MCF 10A (cell line): ENCODE measurements at regions not wholly inside any gene's neighbourhood (a gene's known extent, or its start where the extent isn't known, plus 50 kb on each side); places are given as distances from the start of the nearest gene placed in this dataset.
"Not testable (repeated sequence)": the region's sequence is repeated elsewhere in the genome, so short reads cannot be mapped to it uniquely, and the experiment has no call there.

Experiments
- BruUV-seq: library from RNA; stranded (reverse); fragments of 400-500 nt; replicated peaks from 2 replicates; lab custom pipeline; 2021; lab: Mats Ljungman, UMichigan
- CTCF ChIA-PET: fragments of 300-600 bp; sonication (Branson Sonifier 250); formaldehyde crosslinking; extraction: SDS; loops from one replicate; lab custom pipeline; 2021; ENCODE audit warnings: antibody characterized with exemption, inconsistent platforms; lab: Yijun Ruan, JAX
- POLR2A ChIA-PET: fragments of 300-600, 350-650 bp; sonication (Branson Sonifier 250); formaldehyde crosslinking; extraction: SDS; loops from one replicate; lab custom pipeline; 2020; ENCODE audit warnings: antibody characterized with exemption, inconsistent platforms; lab: Yijun Ruan, JAX
- DNase-seq: peaks from one replicate; pipeline ENCODE4 v3.0.0-alpha.2; 2018; ENCODE audit not compliant: unreplicated experiment
- H3K27ac Mint-ChIP-seq: one replicate; pipeline ENCODE4 v1.8.0; 2022; ENCODE audit warnings: mild to moderate bottlenecking, low read depth, mixed read lengths; ENCODE audit not compliant: unreplicated experiment
- H3K27me3 Mint-ChIP-seq: one replicate; pipeline ENCODE4 v1.8.0; 2022; ENCODE audit warnings: mixed read lengths; ENCODE audit not compliant: insufficient read depth, unreplicated experiment
- H3K36me3 Mint-ChIP-seq: one replicate; pipeline ENCODE4 v1.8.0; 2022; ENCODE audit warnings: mild to moderate bottlenecking, moderate library complexity, mixed read lengths; ENCODE audit not compliant: insufficient read depth, unreplicated experiment
- H3K4me1 Mint-ChIP-seq: one replicate; pipeline ENCODE4 v1.8.0; 2022; ENCODE audit warnings: mixed read lengths; ENCODE audit not compliant: insufficient read depth, unreplicated experiment
- H3K4me3 Mint-ChIP-seq: one replicate; pipeline ENCODE4 v1.8.0; 2022; ENCODE audit warnings: mild to moderate bottlenecking, moderate library complexity, mixed read lengths; ENCODE audit not compliant: unreplicated experiment
- H3K9me3 Mint-ChIP-seq: one replicate; pipeline ENCODE4 v1.8.0; 2022; ENCODE audit warnings: mixed read lengths; ENCODE audit not compliant: unreplicated experiment
- CTCF ChIP-seq: fragments of 200-600 bp; IDR thresholded peaks from one replicate; pipeline ENCODE4 v1.8.0; 2022; ENCODE audit warnings: antibody characterized with exemption, mild to moderate bottlenecking; ENCODE audit not compliant: unreplicated experiment
- intact Hi-C: fragments of 100-400 bp; cut with micrococcal nuclease; formaldehyde crosslinking; loops from 2 replicates; pipeline ENCODE4 v1.14.1; 2022

- no peak overlapping the region for H3K27ac Mint-ChIP-seq
- peaks cover 10% of the 10 kb centered on the region for H3K9me3 Mint-ChIP-seq
- no peaks in the 10 kb centered on the region for H3K36me3 Mint-ChIP-seq
- no TSS peak for BruUV-seq
- H3K27me3 Mint-ChIP-seq = no peaks in the 10 kb centered on the region
- ChIA-PET POLR2A (interaction anchor here (0.6 kb wide), 1 partner anchor 1062 kb away, joined by 3 read pairs; no protein-coding TSS in a partner anchor), CTCF (interaction anchor here (0.5 to 1.0 kb wide), 4 partner anchors 13 to 1211 kb away, joined by 3 read pairs; no protein-coding TSS in a partner anchor)
- peaks cover 14% of the 10 kb centered on the region for H3K4me1 Mint-ChIP-seq
- H3K4me3 Mint-ChIP-seq = no peak overlapping the region
- no peak for TF ChIP-seq CTCF
- DNase-seq = no peak
- intact Hi-C loops = loop anchor here (10.0 kb wide), 1 partner anchor 67 kb away; no protein-coding TSS in a partner anchor
Measured at GRCh38 chr6:133811557-133811956, 77.4 kb upstream of the TCF21 start.

GRCh38 chr6:133812446-133812845 lies 76.5 kb upstream of the TCF21 start:
- CTCF ChIA-PET = interaction anchor here (0.9 kb wide), 1 partner anchor 12 kb away, joined by 4 read pairs; no protein-coding TSS in a partner anchor
- not testable (repeated sequence) for BruUV-seq, H3K27me3 Mint-ChIP-seq

GRCh38 chr6:133814238-133814637 lies 74.7 kb upstream of the TCF21 start:
- peaks cover 14% of the 10 kb centered on the region for H3K4me1 Mint-ChIP-seq
- no TSS peak for BruUV-seq
- H3K27me3 Mint-ChIP-seq = no peaks in the 10 kb centered on the region
- TF ChIP-seq CTCF = no peak
- H3K9me3 Mint-ChIP-seq = peaks cover 10% of the 10 kb centered on the region
- intact Hi-C loops = loop anchor here (10.0 kb wide), 1 partner anchor 69 kb away; no protein-coding TSS in a partner anchor
- no peaks in the 10 kb centered on the region for H3K36me3 Mint-ChIP-seq
- ChIA-PET CTCF (no interaction called here), POLR2A (interaction anchor here (1.2 kb wide), 1 partner anchor 51 kb away, joined by 4 read pairs; no protein-coding TSS in a partner anchor)
- H3K27ac Mint-ChIP-seq = no peak overlapping the region
- DNase-seq = no peak
- no peak overlapping the region for H3K4me3 Mint-ChIP-seq

More at GRCh38 chr6:133812446-133812845, 76.5 kb upstream of the TCF21 start:
- H3K4me3 Mint-ChIP-seq, H3K9me3 Mint-ChIP-seq, DNase-seq, H3K27ac Mint-ChIP-seq, POLR2A ChIA-PET, H3K36me3 Mint-ChIP-seq: not testable (repeated sequence)
- H3K4me1 Mint-ChIP-seq = peaks cover 14% of the 10 kb centered on the region
- intact Hi-C loops = loop anchor here (10.0 kb wide), 1 partner anchor 68 kb away; no protein-coding TSS in a partner anchor

GRCh38 chr6:133814797-133815196 lies 74.1 kb upstream of the TCF21 start:
- peak overlapping the region; percentile 3 for H3K27ac Mint-ChIP-seq
- peaks cover 14% of the 10 kb centered on the region for H3K4me1 Mint-ChIP-seq
- peak; percentile 85 for DNase-seq
- BruUV-seq = no TSS peak
- TF ChIP-seq CTCF = no peak
- peaks cover 10% of the 10 kb centered on the region for H3K9me3 Mint-ChIP-seq
- CTCF ChIA-PET = no interaction called here
- intact Hi-C loops = loop anchor here (1.0 to 10.0 kb wide), 2 partner anchors 70 to 245 kb away; no protein-coding TSS in a partner anchor
- no peaks in the 10 kb centered on the region for H3K36me3 Mint-ChIP-seq
- H3K27me3 Mint-ChIP-seq = no peaks in the 10 kb centered on the region
- POLR2A ChIA-PET = interaction anchor here (1.2 kb wide), 1 partner anchor 52 kb away, joined by 4 read pairs; no protein-coding TSS in a partner anchor
- H3K4me3 Mint-ChIP-seq = no peak overlapping the region
